Esophagus (tissue), 2 donors: ENCODE measurements at regions not wholly inside any gene's neighbourhood (a gene's known extent, or its start where the extent isn't known, plus 50 kb on each side); places are given as distances from the start of the nearest gene placed in this dataset.

Experiments
- H3K27ac ChIP-seq, 2 donors: one replicate each; pipeline ENCODE4 v1.5.1; 2013; ENCODE audit warnings: low read depth in 2 of 2, mild to moderate bottlenecking in 2 of 2, inconsistent platforms in 1 of 2, low read length in 1 of 2, moderate library complexity in 1 of 2
- H3K27me3 ChIP-seq, 2 donors: one replicate each; pipeline ENCODE4 v1.6.1; 2013; ENCODE audit warnings: low read length in 2 of 2, control low read depth in 1 of 2, mild to moderate bottlenecking in 1 of 2; ENCODE audit not compliant: insufficient read depth in 2 of 2, control insufficient read depth in 1 of 2
- H3K36me3 ChIP-seq, 2 donors: one replicate each; pipeline ENCODE4 v1.6.1; 2013; ENCODE audit warnings: low read length in 1 of 2; ENCODE audit not compliant: control insufficient read depth in 2 of 2, insufficient read depth in 2 of 2
- H3K4me1 ChIP-seq, 2 donors: one replicate each; pipeline ENCODE4 v1.6.1; 2013; ENCODE audit warnings: low read length in 1 of 2; ENCODE audit not compliant: control insufficient read depth in 2 of 2, insufficient read depth in 2 of 2
- H3K4me3 ChIP-seq, 2 donors: one replicate each; pipeline ENCODE4 v1.5.1; 2013; ENCODE audit warnings: low read length in 2 of 2, mild to moderate bottlenecking in 2 of 2, low read depth in 1 of 2, moderate library complexity in 1 of 2
- H3K9me3 ChIP-seq, 2 donors: one replicate each; pipeline ENCODE4 v1.6.1; 2013; ENCODE audit warnings: mild to moderate bottlenecking in 2 of 2, low read depth in 1 of 2, low read length in 1 of 2, moderate library complexity in 1 of 2; ENCODE audit not compliant: control insufficient read depth in 2 of 2, insufficient read depth in 1 of 2
- WGBS, 2 donors: extraction: QIAGEN DNeasy Blood & Tissue Kit; methylation state at CpG; one replicate each; pipeline ENCODE4 v1.1.7; 2013; 5-methylcytosine and 5-hydroxymethylcytosine counted together
- donor health status: healthy with polysubstance abuse.
- donor health status: Bipolar disorder and iron deficiency.

DNA sequence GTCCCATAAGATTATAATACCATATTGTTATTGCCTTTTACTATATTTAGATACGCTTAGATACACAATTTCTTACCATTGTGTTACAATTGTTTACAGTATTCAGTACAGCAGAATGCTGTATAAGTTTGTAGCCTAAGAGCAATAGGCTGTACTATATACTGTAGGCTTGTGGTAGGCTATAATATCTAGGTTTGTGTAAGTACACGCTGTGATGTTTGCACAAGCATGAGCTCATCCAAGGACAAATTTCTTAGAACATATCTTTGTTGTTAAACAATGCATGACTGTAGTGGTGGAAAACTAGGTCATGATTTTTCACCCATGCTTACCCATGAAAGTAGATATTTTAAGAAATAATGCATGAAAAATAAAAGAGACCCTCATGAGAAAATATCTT lies 509.4 kb upstream of the CDH18 start:
- WGBS, 2 donors = 68 to 70% methylated on average over 2 of the region's 2 CpGs
- Histone ChIP-seq H3K27ac (no peak overlapping the region), H3K4me1 (no peaks in the 10 kb centered on the region), H3K27me3 (no peaks in the 10 kb centered on the region), H3K36me3 (no peaks in the 10 kb centered on the region), H3K9me3 (no peaks in the 10 kb centered on the region), H3K4me3 (no peak overlapping the region)

DNA sequence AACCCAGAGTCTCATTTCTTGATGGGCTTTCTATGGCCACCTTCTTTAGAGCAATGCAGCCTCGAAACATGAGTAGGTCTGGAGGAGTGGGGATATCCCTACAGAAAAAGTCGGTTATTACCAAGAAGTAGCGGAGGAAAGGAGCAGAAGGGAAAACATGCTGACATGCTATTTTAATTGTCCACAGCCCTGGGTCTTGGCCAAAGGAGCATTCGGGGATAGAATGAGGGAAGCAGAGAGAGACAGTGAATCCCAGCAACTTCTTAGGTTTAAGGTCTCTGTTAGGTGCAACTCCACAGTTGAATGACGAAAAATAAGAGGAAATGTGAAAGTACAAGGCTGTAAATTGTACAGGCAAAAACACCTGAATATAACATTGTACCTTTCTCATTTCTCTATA lies 506.7 kb upstream of the CDH18 start:
- 75 to 79% methylated on average over 5 of the region's 5 CpGs for WGBS, 2 donors
- Histone ChIP-seq H3K9me3 (no peaks in the 10 kb centered on the region), H3K4me1 (no peaks in the 10 kb centered on the region), H3K27me3 (no peaks in the 10 kb centered on the region), H3K36me3 (no peaks in the 10 kb centered on the region), H3K4me3 (no peak overlapping the region), H3K27ac (no peak overlapping the region)

DNA sequence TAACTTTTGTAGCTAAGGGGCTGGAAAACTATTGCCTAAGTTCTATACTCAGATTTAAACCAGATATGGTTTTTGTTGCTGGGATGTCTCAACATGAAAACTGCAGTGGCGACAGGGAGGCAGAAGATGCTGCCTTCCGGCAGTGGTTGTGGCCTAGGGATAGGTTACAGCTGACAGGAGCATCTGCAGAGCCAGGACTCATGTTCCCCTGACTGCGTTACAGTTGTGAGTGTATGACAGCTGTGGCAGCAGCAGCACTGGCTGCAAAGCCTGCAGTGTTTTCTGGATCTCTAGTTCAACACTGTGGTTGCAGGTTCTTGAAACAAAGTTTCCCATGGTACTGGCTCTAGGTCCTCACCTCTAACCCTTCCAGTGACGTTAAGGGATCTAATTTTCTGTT lies 498.8 kb upstream of the CDH18 start:
- H3K27me3 ChIP-seq = no peaks in the 10 kb centered on the region
- H3K27ac ChIP-seq = no peak overlapping the region
- H3K36me3 ChIP-seq = no peaks in the 10 kb centered on the region
- no peak overlapping the region for H3K4me3 ChIP-seq
- H3K4me1 ChIP-seq = no peaks in the 10 kb centered on the region
- WGBS, 2 donors = 79 to 83% methylated on average over 4 of the region's 4 CpGs
- H3K9me3 ChIP-seq = no peaks in the 10 kb centered on the region

DNA sequence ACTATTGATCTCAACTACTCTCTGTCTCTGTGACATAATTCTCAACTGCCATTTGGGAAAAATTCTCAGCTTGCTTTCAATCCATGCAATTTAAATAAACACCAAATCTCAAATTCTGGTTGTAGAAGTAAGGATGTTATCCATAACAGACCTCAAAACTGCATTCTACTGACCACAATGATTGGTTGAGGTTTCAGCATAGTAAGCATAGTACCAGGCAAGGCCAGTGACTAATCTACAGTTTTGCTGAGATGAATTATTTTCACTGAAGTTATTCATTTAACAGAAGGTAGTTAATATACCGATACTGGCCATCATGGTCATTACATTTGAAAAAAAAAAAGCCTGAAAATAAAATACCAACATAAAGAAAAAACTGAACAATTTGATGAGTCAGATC lies 488.0 kb upstream of the CDH18 start:
- no peak overlapping the region for H3K27ac ChIP-seq
- no peaks in the 10 kb centered on the region for H3K4me1 ChIP-seq
- no peaks in the 10 kb centered on the region for H3K27me3 ChIP-seq
- 76 to 97% methylated on average over 1 of the region's 1 CpG for WGBS, 2 donors
- no peak overlapping the region for H3K4me3 ChIP-seq
- no peaks in the 10 kb centered on the region for H3K9me3 ChIP-seq
- H3K36me3 ChIP-seq = no peaks in the 10 kb centered on the region

DNA sequence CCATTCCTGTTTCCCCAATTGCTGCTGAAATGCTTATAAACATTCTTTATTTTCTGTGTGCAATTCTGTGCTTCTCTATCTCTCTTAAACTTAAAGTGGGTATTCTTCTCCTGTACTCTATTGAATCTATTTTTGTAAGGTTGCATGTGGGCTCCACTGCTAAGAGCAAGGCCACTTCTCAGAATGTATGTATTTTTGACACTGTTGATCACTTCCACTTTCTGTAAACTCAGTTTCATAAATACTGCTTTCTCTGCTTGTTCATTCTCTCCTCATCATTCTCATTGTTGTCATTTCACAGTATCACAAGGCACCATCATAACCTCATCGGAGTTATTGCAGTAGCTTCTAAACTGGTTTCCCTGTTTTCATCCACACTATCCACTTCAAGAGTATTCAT lies 483.0 kb upstream of the CDH18 start:
- H3K27ac ChIP-seq = no peak overlapping the region
- no peak overlapping the region for H3K4me3 ChIP-seq
- H3K27me3 ChIP-seq = no peaks in the 10 kb centered on the region
- WGBS, 2 donors = 82 to 88% methylated on average over 1 of the region's 1 CpG
- H3K9me3 ChIP-seq = no peaks in the 10 kb centered on the region
- H3K36me3 ChIP-seq = no peaks in the 10 kb centered on the region
- H3K4me1 ChIP-seq = no peaks in the 10 kb centered on the region

DNA sequence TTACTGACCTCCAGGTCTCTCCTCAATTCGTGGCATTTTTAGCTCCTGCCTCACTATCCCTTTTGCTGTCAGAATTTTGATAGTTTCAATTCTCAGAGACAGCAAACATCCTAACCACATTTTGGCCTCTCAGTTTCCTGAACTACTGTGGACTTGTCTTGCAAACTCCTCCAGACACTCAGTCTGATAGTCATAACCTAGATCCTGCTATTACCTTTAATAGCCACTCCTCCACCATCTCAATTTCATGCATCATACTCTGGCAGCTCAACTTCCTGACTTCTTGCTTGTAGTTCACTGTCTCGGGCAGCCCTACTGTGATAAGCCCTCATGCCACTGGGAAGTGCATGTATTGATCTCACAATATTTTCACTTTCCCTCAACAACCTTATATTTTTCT lies 481.8 kb upstream of the CDH18 start:
- no peaks in the 10 kb centered on the region for H3K4me1 ChIP-seq
- H3K36me3 ChIP-seq = no peaks in the 10 kb centered on the region
- 53 to 60% methylated on average over 2 of the region's 2 CpGs for WGBS, 2 donors

DNA sequence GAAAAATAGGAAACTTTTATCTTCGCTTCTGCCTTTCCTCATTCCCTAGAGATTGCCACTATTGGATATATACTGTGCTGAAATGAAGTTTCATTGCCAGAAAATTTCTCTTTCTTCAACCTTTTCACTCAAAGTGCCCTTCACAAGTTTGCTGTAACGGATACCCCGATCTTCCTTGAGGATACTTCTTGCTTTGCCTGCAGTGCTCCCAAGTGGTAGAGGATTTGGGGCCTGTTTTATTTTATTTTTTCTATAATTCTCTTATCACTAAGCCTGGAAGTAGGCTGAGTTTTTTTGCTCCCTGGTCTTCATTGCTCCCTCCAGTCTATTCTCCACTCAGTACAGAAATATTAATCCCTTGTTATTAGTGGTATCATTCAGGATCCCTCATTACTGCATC lies 481.4 kb upstream of the CDH18 start:
- no peaks in the 10 kb centered on the region for H3K36me3 ChIP-seq
- 80 to 91% methylated on average over 3 of the region's 3 CpGs for WGBS, 2 donors
- H3K9me3 ChIP-seq = no peaks in the 10 kb centered on the region
- H3K27ac ChIP-seq = no peak overlapping the region
- no peaks in the 10 kb centered on the region for H3K27me3 ChIP-seq
- H3K4me3 ChIP-seq = no peak overlapping the region
- no peaks in the 10 kb centered on the region for H3K4me1 ChIP-seq

More for the DNA sequence above, 481.8 kb upstream of the CDH18 start:
- Histone ChIP-seq H3K27ac (no peak overlapping the region), H3K27me3 (no peaks in the 10 kb centered on the region), H3K9me3 (no peaks in the 10 kb centered on the region), H3K4me3 (no peak overlapping the region)

DNA sequence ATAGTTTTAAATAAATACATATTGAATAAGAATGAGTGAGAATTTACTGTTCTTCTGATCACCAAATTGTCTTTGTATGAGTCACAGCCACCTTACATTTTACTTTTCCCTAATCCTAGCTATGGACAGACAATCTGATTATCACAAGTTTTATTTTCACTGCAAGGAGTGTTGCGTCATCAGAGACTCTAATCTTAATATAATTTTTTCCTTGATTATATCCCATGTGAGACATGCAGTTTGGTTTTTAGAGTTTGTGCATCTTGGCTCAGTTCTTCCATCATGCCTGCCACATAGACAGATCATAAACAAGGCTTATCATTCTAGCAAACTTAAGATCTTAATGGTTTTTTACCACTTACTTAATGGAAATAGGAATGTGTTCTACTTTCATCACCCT lies 478.5 kb upstream of the CDH18 start:
- no peaks in the 10 kb centered on the region for H3K36me3 ChIP-seq
- 38 to 87% methylated on average over 1 of the region's 1 CpG for WGBS, 2 donors
- H3K4me1 ChIP-seq = no peaks in the 10 kb centered on the region
- no peak overlapping the region for H3K27ac ChIP-seq
- no peak overlapping the region for H3K4me3 ChIP-seq
- H3K27me3 ChIP-seq = no peaks in the 10 kb centered on the region
- no peaks in the 10 kb centered on the region for H3K9me3 ChIP-seq

DNA sequence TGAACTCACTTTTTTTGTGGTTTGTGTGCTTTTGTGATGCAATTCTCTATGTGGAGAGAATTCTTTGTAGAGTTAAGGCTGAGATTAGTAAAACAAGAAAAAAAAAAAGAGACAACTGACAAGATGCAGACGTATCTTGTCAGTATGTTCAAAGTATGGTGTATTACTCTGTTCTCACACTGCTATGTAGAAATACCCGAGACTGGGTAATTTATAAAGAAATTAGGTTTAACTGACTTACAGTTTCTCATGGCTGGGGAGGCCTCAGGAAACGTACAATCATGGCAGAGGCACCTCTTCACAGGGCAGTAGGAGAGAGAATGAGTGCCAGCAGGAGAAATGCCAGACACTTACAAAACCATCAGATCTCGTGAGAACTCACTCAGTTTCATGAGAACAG lies 475.2 kb upstream of the CDH18 start:
- WGBS, 2 donors = 53% methylated on average over 4 of the region's 4 CpGs
- Histone ChIP-seq H3K9me3 (no peaks in the 10 kb centered on the region), H3K4me1 (no peaks in the 10 kb centered on the region), H3K27ac (no peak overlapping the region), H3K27me3 (no peaks in the 10 kb centered on the region), H3K36me3 (no peaks in the 10 kb centered on the region), H3K4me3 (no peak overlapping the region)

DNA sequence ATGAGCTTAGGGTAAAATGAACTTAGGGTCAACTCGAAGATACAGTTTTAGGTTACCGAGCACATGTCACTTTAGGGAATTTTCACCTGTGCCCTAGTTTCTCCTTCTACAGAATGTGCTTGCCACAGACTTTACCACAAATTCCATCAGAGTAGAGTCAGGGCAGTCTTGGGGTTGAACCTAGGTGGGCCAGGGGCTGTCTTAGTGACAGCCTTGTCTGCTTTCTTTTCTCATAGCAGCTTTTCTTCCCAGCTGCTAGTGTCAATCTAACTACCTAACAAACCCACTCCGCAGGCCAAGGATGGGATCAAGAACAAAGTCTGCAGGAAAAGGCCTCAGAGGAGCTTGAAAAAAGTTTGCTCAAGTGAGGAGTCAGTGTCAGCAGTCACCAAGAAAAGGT lies 458.1 kb upstream of the CDH18 start:
- Histone ChIP-seq H3K4me3 (no peak overlapping the region), H3K27me3 (no peaks in the 10 kb centered on the region), H3K9me3 (no peaks in the 10 kb centered on the region), H3K27ac (no peak overlapping the region), H3K4me1 (no peaks in the 10 kb centered on the region), H3K36me3 (no peaks in the 10 kb centered on the region)
- 89 to 90% methylated on average over 3 of the region's 3 CpGs for WGBS, 2 donors
